Ishikawa (cell line): ENCODE measurements at regions not wholly inside any gene's neighbourhood (a gene's known extent, or its start where the extent isn't known, plus 50 kb on each side); places are given as distances from the start of the nearest gene placed in this dataset.

Experiments used
- CREB1 ChIP-seq: IDR thresholded peaks from 2 replicates; pipeline ENCODE4 v1.6.1; 2012; ENCODE audit warnings: low read depth
- EP300 ChIP-seq: IDR thresholded peaks from 2 replicates; pipeline ENCODE4 v1.6.1; 2012; ENCODE audit warnings: borderline replicate concordance
- NFIC ChIP-seq: IDR thresholded peaks from 2 replicates; pipeline ENCODE4 v1.6.1; 2012
- RAD21 ChIP-seq: IDR thresholded peaks from 2 replicates; pipeline ENCODE4 v1.6.1; 2012; ENCODE audit warnings: low read depth
- TAF1 ChIP-seq: IDR thresholded peaks from 2 replicates; pipeline ENCODE4 v1.6.1; 2012; ENCODE audit warnings: low read depth, mild to moderate bottlenecking
- YY1 ChIP-seq: IDR thresholded peaks from 2 replicates; pipeline ENCODE4 v1.6.1; 2012; ENCODE audit warnings: low read depth
- TF ChIP-seq, protein P1 (sequence below): IDR thresholded peaks from 2 replicates; pipeline ENCODE4 v1.6.1; 2012; ENCODE audit warnings: low read depth, mild to moderate bottlenecking

DNA sequence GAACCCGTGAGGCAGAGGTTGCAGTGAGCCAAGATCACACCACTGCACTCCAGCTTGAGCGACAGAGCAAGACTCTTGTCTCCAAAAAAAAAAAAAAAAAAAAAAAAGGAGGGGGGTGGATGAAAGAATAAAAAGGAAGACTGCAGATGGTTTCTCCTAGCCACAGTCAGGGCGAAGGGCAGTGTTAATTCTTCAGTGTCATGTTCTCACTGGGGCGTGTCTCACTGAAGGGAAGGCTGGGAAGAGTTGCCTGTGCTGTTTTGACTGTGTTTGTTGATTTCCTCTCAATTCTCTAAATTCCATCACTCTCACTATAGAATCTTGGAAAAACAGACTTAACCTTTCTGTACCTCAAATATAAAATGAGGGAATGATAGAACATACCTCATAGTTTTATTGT, 71.6 kb upstream of the DHX15 start:
- TF ChIP-seq EP300: no peak
- TF ChIP-seq NFIC: no peak
- TF ChIP-seq CREB1: no peak
- TF ChIP-seq TAF1: no peak
- no peak for TF ChIP-seq RAD21
- TF ChIP-seq, protein P1, sequence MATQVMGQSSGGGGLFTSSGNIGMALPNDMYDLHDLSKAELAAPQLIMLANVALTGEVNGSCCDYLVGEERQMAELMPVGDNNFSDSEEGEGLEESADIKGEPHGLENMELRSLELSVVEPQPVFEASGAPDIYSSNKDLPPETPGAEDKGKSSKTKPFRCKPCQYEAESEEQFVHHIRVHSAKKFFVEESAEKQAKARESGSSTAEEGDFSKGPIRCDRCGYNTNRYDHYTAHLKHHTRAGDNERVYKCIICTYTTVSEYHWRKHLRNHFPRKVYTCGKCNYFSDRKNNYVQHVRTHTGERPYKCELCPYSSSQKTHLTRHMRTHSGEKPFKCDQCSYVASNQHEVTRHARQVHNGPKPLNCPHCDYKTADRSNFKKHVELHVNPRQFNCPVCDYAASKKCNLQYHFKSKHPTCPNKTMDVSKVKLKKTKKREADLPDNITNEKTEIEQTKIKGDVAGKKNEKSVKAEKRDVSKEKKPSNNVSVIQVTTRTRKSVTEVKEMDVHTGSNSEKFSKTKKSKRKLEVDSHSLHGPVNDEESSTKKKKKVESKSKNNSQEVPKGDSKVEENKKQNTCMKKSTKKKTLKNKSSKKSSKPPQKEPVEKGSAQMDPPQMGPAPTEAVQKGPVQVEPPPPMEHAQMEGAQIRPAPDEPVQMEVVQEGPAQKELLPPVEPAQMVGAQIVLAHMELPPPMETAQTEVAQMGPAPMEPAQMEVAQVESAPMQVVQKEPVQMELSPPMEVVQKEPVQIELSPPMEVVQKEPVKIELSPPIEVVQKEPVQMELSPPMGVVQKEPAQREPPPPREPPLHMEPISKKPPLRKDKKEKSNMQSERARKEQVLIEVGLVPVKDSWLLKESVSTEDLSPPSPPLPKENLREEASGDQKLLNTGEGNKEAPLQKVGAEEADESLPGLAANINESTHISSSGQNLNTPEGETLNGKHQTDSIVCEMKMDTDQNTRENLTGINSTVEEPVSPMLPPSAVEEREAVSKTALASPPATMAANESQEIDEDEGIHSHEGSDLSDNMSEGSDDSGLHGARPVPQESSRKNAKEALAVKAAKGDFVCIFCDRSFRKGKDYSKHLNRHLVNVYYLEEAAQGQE: no peak
- no peak for TF ChIP-seq YY1
